OCI-M2 (cell line): ENCODE measurements at regions not wholly inside any gene's neighbourhood (a gene's known extent, or its start where the extent isn't known, plus 50 kb on each side); places are given as distances from the start of the nearest gene placed in this dataset.

Experiments used
- DNase-seq: peaks from one replicate; lab custom pipeline; 2025; ENCODE audit not compliant: unreplicated experiment; lab: John Stamatoyannopoulos, UW

GRCh38 chr21:28541371-28542112 is 451.1 kb downstream of the LTN1 start:
- no peak for DNase-seq

GRCh38 chr21:28540514-28540913 is 452.2 kb downstream of the LTN1 start:
- DNase-seq, result no peak

GRCh38 chr21:28539623-28539988 is 453.1 kb downstream of the LTN1 start:
- DNase-seq, result no peak

- no peak for DNase-seq
Observed at GRCh38 chr21:28538987-28539622, 453.6 kb downstream of the LTN1 start.

GRCh38 chr21:28537371-28538079 is 455.2 kb downstream of the LTN1 start:
- no peak for DNase-seq

GRCh38 chr21:28532446-28532845 is 460.2 kb downstream of the LTN1 start:
- no peak for DNase-seq

- no peak for DNase-seq
Observed at GRCh38 chr21:28523367-28523766, 469.3 kb downstream of the LTN1 start.

GRCh38 chr21:28522014-28522799 is 470.5 kb downstream of the LTN1 start:
- DNase-seq, result no peak

- DNase-seq, result no peak
Observed at GRCh38 chr21:28518630-28519029, 474.0 kb downstream of the LTN1 start.

GRCh38 chr21:28516991-28517592 is 475.6 kb downstream of the LTN1 start:
- no peak for DNase-seq

GRCh38 chr21:28516021-28516420 is 476.7 kb downstream of the LTN1 start:
- DNase-seq, result no peak

GRCh38 chr21:28513428-28513827 is 479.2 kb downstream of the LTN1 start:
- no peak for DNase-seq

- no peak for DNase-seq
Observed at GRCh38 chr21:28509031-28509430, 483.6 kb downstream of the LTN1 start.

- DNase-seq, result no peak
Observed at GRCh38 chr21:28508126-28508525, 484.6 kb downstream of the LTN1 start.

GRCh38 chr21:28496517-28496916 is 496.2 kb downstream of the LTN1 start:
- no peak for DNase-seq

- no peak for DNase-seq
Observed at GRCh38 chr21:28492127-28492526, 500.6 kb downstream of the LTN1 start.

GRCh38 chr21:28489821-28490350 is 502.8 kb downstream of the LTN1 start:
- DNase-seq, result no peak

GRCh38 chr21:28489162-28489561 is 503.5 kb downstream of the LTN1 start:
- DNase-seq, result no peak

- DNase-seq, result no peak
Observed at GRCh38 chr21:28487455-28488070, 505.1 kb downstream of the LTN1 start.

GRCh38 chr21:28485301-28486022 is 507.2 kb downstream of the LTN1 start:
- no peak for DNase-seq
